ENCODE measurements at regions not wholly inside any gene's neighbourhood (a gene's known extent, or its start where the extent isn't known, plus 50 kb on each side); places are given as distances from the start of the nearest gene placed in this dataset.

GRCh38 chr2:22078701-22079100, 954.9 kb downstream of the TDRD15 start:
- ATAC-seq (ENCODE audit: low read depth) (no peak), DNase-seq (no peak)
- Histone ChIP-seq H2BK15ac (ENCODE audit: low read depth, low read length) (no peak overlapping the region), H3K4me1 (ENCODE audit: control insufficient read depth, insufficient read depth, low read length) (no peaks in the 10 kb centered on the region), H3K79me1 (ENCODE audit: low read depth in 1 of 2, low read length in 2 of 2) (no peaks in the 10 kb centered on the region), H4K91ac (ENCODE audit: insufficient read depth, low read depth, low read length) (no peak overlapping the region), H2AFZ (replicated peaks; ENCODE audit: low read length, poor library complexity) (no peak overlapping the region), H3K9ac (ENCODE audit: low read depth, low read length) (no peak overlapping the region), H3K4me3 (ENCODE audit: insufficient read depth, low read depth, low read length) (no peak overlapping the region), H3K36me3 (ENCODE audit: control insufficient read depth, insufficient read depth, low read length) (no peaks in the 10 kb centered on the region), H3K18ac (ENCODE audit: low read depth, low read length) (no peak overlapping the region), H3K14ac (replicated peaks; ENCODE audit: low read depth, low read length) (no peak overlapping the region), H2AK5ac (ENCODE audit: low read depth, low read length) (no peak overlapping the region), H2AK9ac (replicated peaks; ENCODE audit: low read depth, low read length, poor library complexity) (no peak overlapping the region), H3K9me1 (ENCODE audit: insufficient read depth, low read length) (no peaks in the 10 kb centered on the region), H3K27ac (ENCODE audit: insufficient read depth, low read length) (no peak overlapping the region), H3K4me2 (ENCODE audit: low read depth, low read length) (no peak overlapping the region), H2BK5ac (ENCODE audit: low read depth, low read length, poor library complexity, severe bottlenecking) (no peak overlapping the region), H3K4ac (ENCODE audit: low read depth, low read length) (no peak overlapping the region), H2BK20ac (ENCODE audit: low read depth, low read length) (no peak overlapping the region), H4K5ac (ENCODE audit: low read depth, low read length) (no peak overlapping the region), H4K20me1 (ENCODE audit: insufficient read depth, low read length) (no peaks in the 10 kb centered on the region), H3K23ac (ENCODE audit: low read depth, low read length) (no peak overlapping the region), H3K27me3 (ENCODE audit: control insufficient read depth, insufficient read depth, low read length) (no peaks in the 10 kb centered on the region), H3K56ac (ENCODE audit: extremely low read depth, insufficient read depth, low read length) (no peak overlapping the region), H4K8ac (ENCODE audit: low read depth in 2 of 2, low read length in 2 of 2) (no peak overlapping the region), H3K9me3 (ENCODE audit: control insufficient read depth, insufficient read depth, low read length) (no peaks in the 10 kb centered on the region), H2BK120ac (ENCODE audit: low read depth, low read length) (no peak overlapping the region)
- dilution Hi-C loops (cut with HindIII; ENCODE audit: low sequenced_read_pairs, unreplicated experiment) = no loop called here
- in situ Hi-C loops (cut with MboI; ENCODE audit: low sequenced_read_pairs) = no loop called here
- TF ChIP-seq POLR2A (IDR thresholded peaks at IDR 0.05; ENCODE audit: low read depth, low read length) (no peak), NFE2L2 (IDR thresholded peaks at IDR 0.05; ENCODE audit: low read depth, low read length) (no peak), RAD21 (IDR thresholded peaks at IDR 0.05; ENCODE audit: low read length) (no peak), RFX5 (IDR thresholded peaks at IDR 0.05; ENCODE audit: low read depth, low read length) (no peak), FOS (IDR thresholded peaks at IDR 0.05; ENCODE audit: low read depth, low read length) (no peak), CHD1 (IDR thresholded peaks at IDR 0.05; ENCODE audit: low read depth, low read length) (no peak), MAFK (IDR thresholded peaks at IDR 0.05; ENCODE audit: low read depth, low read length) (no peak), ELK1 (IDR thresholded peaks at IDR 0.05; ENCODE audit: borderline replicate concordance, low read depth, low read length) (no peak), CEBPB (IDR thresholded peaks at IDR 0.05; ENCODE audit: low read depth, low read length) (no peak)
- POLR2A ChIA-PET (ENCODE audit: unreplicated experiment) = no interaction called here
- intact Hi-C loops (cut with micrococcal nuclease) = no loop called here
- no TSS peak for BruUV-seq (replicated peaks)
- CTCF ChIA-PET = no interaction called here

All from IMR-90 (cell line).